ENCODE measurements at regions not wholly inside any gene's neighbourhood (a gene's known extent, or its start where the extent isn't known, plus 50 kb on each side); places are given as distances from the start of the nearest gene placed in this dataset.

- Histone ChIP-seq H3K9me3 (no peaks in the 10 kb centered on the region), H3K4me1 (no peaks in the 10 kb centered on the region), H3K4me3 (no peak overlapping the region), H3K27ac (no peak overlapping the region), H3K27me3 (no peaks in the 10 kb centered on the region), H3K36me3 (replicated peaks in 1 of 2; ENCODE audit: insufficient read depth in 1 of 2, low read depth in 2 of 2) (no peaks in the 10 kb centered on the region)
- TF ChIP-seq CTCF (IDR thresholded peaks at IDR 0.05) (no peak), POLR2A (IDR thresholded peaks at IDR 0.05) (no peak)
- intact Hi-C loops (cut with DNase I): no loop called here
- ATAC-seq (no peak), DNase-seq (no peak)
- WGBS, 2 donors: 34 to 58% methylated on average over 8 of the region's 8 CpGs
Observed at GRCh38 chr17:73759324-73759723, 115.1 kb upstream of the SDK2 start.

- H3K9me3 ChIP-seq: no peaks in the 10 kb centered on the region
- ATAC-seq (no peak), DNase-seq (peak in 1 of 4 donors; percentile 19)
- no peak overlapping the region for H3K4me3 ChIP-seq
- no peaks in the 10 kb centered on the region for H3K4me1 ChIP-seq
- no peaks in the 10 kb centered on the region for H3K36me3 ChIP-seq (replicated peaks in 1 of 2; ENCODE audit: insufficient read depth in 1 of 2, low read depth in 2 of 2)
- no peak overlapping the region for H3K27ac ChIP-seq
- 30 to 48% methylated on average over 17 to 18 of the region's 18 CpGs for WGBS, 2 donors
- TF ChIP-seq POLR2A (IDR thresholded peaks at IDR 0.05) (no peak), CTCF (IDR thresholded peaks at IDR 0.05) (no peak)
- intact Hi-C loops (cut with DNase I): no loop called here
- H3K27me3 ChIP-seq: no peaks in the 10 kb centered on the region
Observed at GRCh38 chr17:73759734-73760438, 115.6 kb upstream of the SDK2 start.

GRCh38 chr17:73760439-73760758, 116.2 kb upstream of the SDK2 start:
- TF ChIP-seq POLR2A (IDR thresholded peaks at IDR 0.05) (no peak), CTCF (IDR thresholded peaks at IDR 0.05) (no peak)

GRCh38 chr17:73765824-73766563, 121.7 kb upstream of the SDK2 start:
- intact Hi-C loops (cut with DNase I): no loop called here
- ATAC-seq (no peak), DNase-seq (no peak)
- Histone ChIP-seq H3K27ac (no peak overlapping the region), H3K9me3 (no peaks in the 10 kb centered on the region), H3K36me3 (replicated peaks in 1 of 2; ENCODE audit: insufficient read depth in 1 of 2, low read depth in 2 of 2) (no peaks in the 10 kb centered on the region), H3K4me1 (peaks cover 10% of the 10 kb centered on the region), H3K27me3 (no peaks in the 10 kb centered on the region), H3K4me3 (no peak overlapping the region)
- WGBS, 2 donors: 69% methylated on average over 15 to 17 of the region's 17 CpGs
- TF ChIP-seq POLR2A (IDR thresholded peaks at IDR 0.05) (no peak), CTCF (IDR thresholded peaks at IDR 0.05) (no peak)

More at GRCh38 chr17:73760439-73760758, 116.2 kb upstream of the SDK2 start:
- intact Hi-C loops (cut with DNase I): no loop called here
- H3K27me3 ChIP-seq: no peaks in the 10 kb centered on the region
- H3K4me1 ChIP-seq: no peaks in the 10 kb centered on the region
- DNase-seq (no peak), ATAC-seq (no peak)
- no peak overlapping the region for H3K27ac ChIP-seq
- H3K36me3 ChIP-seq (replicated peaks in 1 of 2; ENCODE audit: insufficient read depth in 1 of 2, low read depth in 2 of 2): no peaks in the 10 kb centered on the region
- H3K9me3 ChIP-seq: no peaks in the 10 kb centered on the region
- H3K4me3 ChIP-seq: no peak overlapping the region
- 61% methylated on average over 5 of the region's 5 CpGs for WGBS, 2 donors

Measured in body of pancreas (tissue), 4 donors.